ENCODE measurements at regions not wholly inside any gene's neighbourhood (a gene's known extent, or its start where the extent isn't known, plus 50 kb on each side); places are given as distances from the start of the nearest gene placed in this dataset.

DNA sequence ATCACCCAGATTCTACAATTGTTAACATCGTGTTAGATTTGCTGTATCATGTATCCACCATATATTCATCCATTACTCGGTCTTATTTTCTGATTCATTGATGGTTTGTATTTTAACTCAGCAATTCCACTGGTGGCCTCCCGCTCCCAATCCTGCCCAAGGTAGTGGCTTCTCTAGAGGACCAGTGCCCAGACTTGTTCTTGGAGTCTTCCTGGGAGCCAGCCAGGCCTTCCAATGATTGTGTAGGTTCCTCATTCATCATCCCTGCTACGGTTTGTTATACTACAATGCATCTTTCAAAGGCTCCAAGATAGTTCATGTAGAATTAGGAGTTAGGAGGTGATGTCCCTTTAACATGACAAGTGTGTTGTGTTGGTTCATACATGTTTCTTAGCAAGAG, 451.1 kb downstream of the SETD4 start:
- ChIA-PET CTCF (ENCODE audit: low intra/inter-chr PET ratio, low total read pairs) (no interaction called here), POLR2A (no interaction called here)
- Histone ChIP-seq H4K20me1 (ENCODE audit: insufficient read depth, low read length) (no peaks in the 10 kb centered on the region), H3K4me1 (ENCODE audit: insufficient read depth, low read length) (no peaks in the 10 kb centered on the region), H3K4me2 (ENCODE audit: low read depth, low read length) (no peak overlapping the region), H3K27ac (ENCODE audit: extremely low read length, insufficient read depth, low read length) (no peak overlapping the region), H3K9me3 (ENCODE audit: low read length) (no peaks in the 10 kb centered on the region), H3K4me3 (replicated peaks in 1 of 3; ENCODE audit: insufficient read depth in 1 of 3, low read depth in 2 of 3, low read length in 3 of 3) (no peak overlapping the region), H3K27me3 (ENCODE audit: control insufficient read depth in 1 of 2, insufficient read depth in 2 of 2, low read length in 2 of 2) (no peaks in the 10 kb centered on the region), H3K9ac (ENCODE audit: insufficient read depth, low read depth, low read length) (no peak overlapping the region), H3K36me3 (replicated peaks in 1 of 2; ENCODE audit: control insufficient read depth in 1 of 2, insufficient read depth in 2 of 2, low read length in 2 of 2) (no peaks in the 10 kb centered on the region), H2AFZ (ENCODE audit: low read length) (no peak overlapping the region), H3K79me2 (ENCODE audit: insufficient read depth, low read length) (no peaks in the 10 kb centered on the region)
- DNase-seq (ENCODE audit: low spot score): no peak
- FAIRE-seq: no peak
- TF ChIP-seq ZNF7 (CRISPR knock-in tag; IDR thresholded peaks at IDR 0.05) (no peak), BCL6 (CRISPR knock-in tag; IDR thresholded peaks at IDR 0.05) (no peak), ZNF713 (CRISPR knock-in tag; IDR thresholded peaks at IDR 0.05) (no peak), NPAS2 (CRISPR knock-in tag; IDR thresholded peaks at IDR 0.05; ENCODE audit: borderline replicate concordance) (no peak), ZNF275 (CRISPR knock-in tag; IDR thresholded peaks at IDR 0.05; ENCODE audit: borderline replicate concordance) (no peak)
- TF ChIP-seq, protein P1, sequence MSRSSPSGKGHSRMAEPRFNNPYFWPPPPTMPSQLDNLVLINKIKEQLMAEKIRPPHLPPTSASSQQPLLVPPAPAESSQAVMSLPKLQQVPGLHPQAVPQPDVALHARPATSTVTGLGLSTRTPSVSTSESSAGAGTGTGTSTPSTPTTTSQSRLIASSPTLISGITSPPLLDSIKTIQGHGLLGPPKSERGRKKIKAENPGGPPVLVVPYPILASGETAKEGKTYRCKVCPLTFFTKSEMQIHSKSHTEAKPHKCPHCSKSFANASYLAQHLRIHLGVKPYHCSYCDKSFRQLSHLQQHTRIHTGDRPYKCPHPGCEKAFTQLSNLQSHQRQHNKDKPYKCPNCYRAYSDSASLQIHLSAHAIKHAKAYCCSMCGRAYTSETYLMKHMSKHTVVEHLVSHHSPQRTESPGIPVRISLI (CRISPR knock-in tag; IDR thresholded peaks at IDR 0.05; ENCODE audit: borderline replicate concordance): no peak
- TF ChIP-seq, protein P2, sequence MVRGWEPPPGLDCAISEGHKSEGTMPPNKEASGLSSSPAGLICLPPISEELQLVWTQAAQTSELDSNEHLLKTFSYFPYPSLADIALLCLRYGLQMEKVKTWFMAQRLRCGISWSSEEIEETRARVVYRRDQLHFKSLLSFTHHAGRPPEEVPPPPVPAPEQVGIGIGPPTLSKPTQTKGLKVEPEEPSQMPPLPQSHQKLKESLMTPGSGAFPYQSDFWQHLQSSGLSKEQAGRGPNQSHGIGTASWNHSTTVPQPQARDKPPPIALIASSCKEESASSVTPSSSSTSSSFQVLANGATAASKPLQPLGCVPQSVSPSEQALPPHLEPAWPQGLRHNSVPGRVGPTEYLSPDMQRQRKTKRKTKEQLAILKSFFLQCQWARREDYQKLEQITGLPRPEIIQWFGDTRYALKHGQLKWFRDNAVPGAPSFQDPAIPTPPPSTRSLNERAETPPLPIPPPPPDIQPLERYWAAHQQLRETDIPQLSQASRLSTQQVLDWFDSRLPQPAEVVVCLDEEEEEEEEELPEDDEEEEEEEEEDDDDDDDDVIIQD (CRISPR knock-in tag; IDR thresholded peaks at IDR 0.05; ENCODE audit: low read depth): no peak
- no TSS peak for BruUV-seq (replicated peaks)
- ATAC-seq: no peak
- 18% methylated on average over 4 of the region's 4 CpGs for WGBS (ENCODE audit: low lambda C conversion rate)
- intact Hi-C loops (cut with micrococcal nuclease; ENCODE audit: unreplicated experiment) (no loop called here), in situ Hi-C loops (cut with HindIII; ENCODE audit: extremely low pct_ligation_motif_present, low pct_unique_long_range_greater_than_20kb) (no loop called here)

All from HepG2 (cell line).